ENCODE measurements at regions not wholly inside any gene's neighbourhood (a gene's known extent, or its start where the extent isn't known, plus 50 kb on each side); places are given as distances from the start of the nearest gene placed in this dataset.

GRCh38 chr9:81815781-81816180, 112.4 kb upstream of the SPATA31D4 start:
- 36 to 78% methylated on average over 3 of the region's 3 CpGs for WGBS, 2 experiments (ENCODE audit: insufficient coverage in 1 of 2, insufficient read length in 1 of 2)
- no peak overlapping the region for H3K9ac ChIP-seq (ENCODE audit: extremely low read depth, low read length, poor library complexity, severe bottlenecking)
- Mint-ChIP-seq H3K27me3 (ENCODE audit: insufficient read depth) (peaks cover 30% of the 10 kb centered on the region), H3K4me3 (no peak overlapping the region), H3K9me3 (no peaks in the 10 kb centered on the region), H3K36me3 (ENCODE audit: low read depth) (no peaks in the 10 kb centered on the region), H3K27ac (peak overlapping the region; percentile 74), H3K4me1 (peaks cover 57% of the 10 kb centered on the region)
- peaks cover 9% of the 10 kb centered on the region for H3K4me1 ChIP-seq (ENCODE audit: control insufficient read depth, insufficient read depth, low read length)
- peak; percentile 73 for DNase-seq
- H3K9me3 ChIP-seq (ENCODE audit: control insufficient read depth, low read length): no peaks in the 10 kb centered on the region
- H3K27ac ChIP-seq (ENCODE audit: low read depth, low read length): no peak overlapping the region
- H3K4me3 ChIP-seq (ENCODE audit: low read length): no peak overlapping the region
- TF ChIP-seq CTCF (conservative IDR thresholded peaks at IDR 0.05): no peak
- peaks cover 4% of the 10 kb centered on the region for H3K27me3 ChIP-seq (ENCODE audit: control insufficient read depth, insufficient read depth, low read length, poor library complexity, severe bottlenecking)
- H3K36me3 ChIP-seq (ENCODE audit: control insufficient read depth, insufficient read depth, low read length): no peaks in the 10 kb centered on the region

- Mint-ChIP-seq H3K4me1 (peaks cover 67% of the 10 kb centered on the region), H3K27ac (no peak overlapping the region)
Observed at GRCh38 chr9:81819155-81819554, 109.1 kb upstream of the SPATA31D4 start.

GRCh38 chr9:81819859-81820546, 108.2 kb upstream of the SPATA31D4 start:
- TF ChIP-seq CTCF (conservative IDR thresholded peaks at IDR 0.05): no peak
- Histone ChIP-seq H3K9ac (ENCODE audit: extremely low read depth, low read length, poor library complexity, severe bottlenecking) (no peak overlapping the region), H3K27ac (ENCODE audit: low read depth, low read length) (peak overlapping the region; percentile 56), H3K4me3 (ENCODE audit: low read length) (no peak overlapping the region), H3K27me3 (ENCODE audit: control insufficient read depth, insufficient read depth, low read length, poor library complexity, severe bottlenecking) (peaks cover 4% of the 10 kb centered on the region), H3K4me1 (ENCODE audit: control insufficient read depth, insufficient read depth, low read length) (peaks cover 14% of the 10 kb centered on the region), H3K36me3 (ENCODE audit: control insufficient read depth, insufficient read depth, low read length) (no peaks in the 10 kb centered on the region), H3K9me3 (ENCODE audit: control insufficient read depth, low read length) (no peaks in the 10 kb centered on the region)
- Mint-ChIP-seq H3K4me1 (peaks cover 68% of the 10 kb centered on the region), H3K9me3 (no peaks in the 10 kb centered on the region), H3K4me3 (no peak overlapping the region), H3K27me3 (ENCODE audit: insufficient read depth) (peaks cover 17% of the 10 kb centered on the region), H3K36me3 (ENCODE audit: low read depth) (no peaks in the 10 kb centered on the region), H3K27ac (peak overlapping the region; percentile 34)
- 26 to 35% methylated on average over 3 to 7 of the region's 8 CpGs for WGBS, 2 experiments (ENCODE audit: insufficient coverage in 1 of 2, insufficient read length in 1 of 2)
- DNase-seq: peak; percentile 78

More at GRCh38 chr9:81819155-81819554, 109.1 kb upstream of the SPATA31D4 start:
- no peak for TF ChIP-seq CTCF (conservative IDR thresholded peaks at IDR 0.05)
- peaks cover 12% of the 10 kb centered on the region for H3K27me3 Mint-ChIP-seq (ENCODE audit: insufficient read depth)
- no peak for DNase-seq
- H3K9me3 Mint-ChIP-seq: no peaks in the 10 kb centered on the region
- WGBS, 2 experiments (ENCODE audit: insufficient coverage in 1 of 2, insufficient read length in 1 of 2): 80 to 92% methylated on average over 6 to 7 of the region's 7 CpGs
- peaks cover 4% of the 10 kb centered on the region for H3K27me3 ChIP-seq (ENCODE audit: control insufficient read depth, insufficient read depth, low read length, poor library complexity, severe bottlenecking)
- no peaks in the 10 kb centered on the region for H3K36me3 Mint-ChIP-seq (ENCODE audit: low read depth)
- no peak overlapping the region for H3K4me3 Mint-ChIP-seq
- H3K4me3 ChIP-seq (ENCODE audit: low read length): no peak overlapping the region
- H3K27ac ChIP-seq (ENCODE audit: low read depth, low read length): no peak overlapping the region
- H3K4me1 ChIP-seq (ENCODE audit: control insufficient read depth, insufficient read depth, low read length): peaks cover 14% of the 10 kb centered on the region
- H3K36me3 ChIP-seq (ENCODE audit: control insufficient read depth, insufficient read depth, low read length): no peaks in the 10 kb centered on the region
- H3K9me3 ChIP-seq (ENCODE audit: control insufficient read depth, low read length): no peaks in the 10 kb centered on the region
- H3K9ac ChIP-seq (ENCODE audit: extremely low read depth, low read length, poor library complexity, severe bottlenecking): no peak overlapping the region
